Testis (tissue), 2 donors: ENCODE measurements at regions not wholly inside any gene's neighbourhood (a gene's known extent, or its start where the extent isn't known, plus 50 kb on each side); places are given as distances from the start of the nearest gene placed in this dataset.

Experiments used
- CTCF ChIP-seq, 3 experiments: fragments of 450-650 bp in 2 of 3; fragments of 200-600 bp in 1 of 3; sonication (generic) in 1 of 3; IDR thresholded peaks; one replicate each; pipeline ENCODE4 v1.5.1; 2016 to 2019; ENCODE audit warnings: antibody characterized with exemption in 3 of 3, mild to moderate bottlenecking in 2 of 3, moderate library complexity in 1 of 3
- POLR2A ChIP-seq: fragments of 450-650 bp; IDR thresholded peaks from one replicate; pipeline ENCODE4 v1.6.1; 2017; ENCODE audit warnings: antibody characterized with exemption, mild to moderate bottlenecking, moderate library complexity

- TF ChIP-seq POLR2A (no peak), CTCF (IDR thresholded peaks at IDR 0.05) (no peak)
These were observed 948.2 kb downstream of the GALC start for GRCh38 chr14:87044807-87045206.
